Activated naive CD4-positive, alpha-beta T cell treated with anti-CD3 and anti-CD28 coated beads for 36 hours (primary cell): ENCODE measurements at regions not wholly inside any gene's neighbourhood (a gene's known extent, or its start where the extent isn't known, plus 50 kb on each side); places are given as distances from the start of the nearest gene placed in this dataset.

ENCODE experiments used
- CTCF ChIA-PET: fragments of 350-600 bp; sonication (Branson Sonifier 250); formaldehyde crosslinking; loops from one replicate; lab custom pipeline; 2021; ENCODE audit warnings: antibody characterized with exemption; lab: Charles Lee
- DNase-seq: peaks from one replicate; pipeline ENCODE4 v3.0.0-alpha.2; 2020
- H3K27ac Mint-ChIP-seq: one replicate; pipeline ENCODE4 v1.8.0; 2021; ENCODE audit warnings: mild to moderate bottlenecking, mixed read lengths
- H3K27me3 Mint-ChIP-seq: one replicate; pipeline ENCODE4 v1.8.0; 2021; ENCODE audit warnings: low read depth, mixed read lengths
- H3K36me3 Mint-ChIP-seq: one replicate; pipeline ENCODE4 v1.8.0; 2021; ENCODE audit warnings: low read depth, mixed read lengths
- H3K4me1 Mint-ChIP-seq: one replicate; pipeline ENCODE4 v1.8.0; 2021; ENCODE audit warnings: low read depth, mixed read lengths
- H3K4me3 Mint-ChIP-seq: one replicate; pipeline ENCODE4 v1.8.0; 2021; ENCODE audit warnings: mild to moderate bottlenecking, moderate library complexity, mixed read lengths
- H3K9me3 Mint-ChIP-seq: one replicate; pipeline ENCODE4 v1.8.0; 2021; ENCODE audit warnings: mixed read lengths
- intact Hi-C: fragments of 100-400 bp; cut with micrococcal nuclease; formaldehyde crosslinking; loops from one replicate; pipeline ENCODE4 v1.15.1; 2023

GRCh38 chr5:133735346-133735745 lies 123.0 kb upstream of the FSTL4 start:
- Mint-ChIP-seq H3K4me3 (no peak overlapping the region), H3K27ac (no peak overlapping the region), H3K36me3 (no peaks in the 10 kb centered on the region), H3K27me3 (peaks cover 2% of the 10 kb centered on the region), H3K4me1 (no peaks in the 10 kb centered on the region), H3K9me3 (no peaks in the 10 kb centered on the region)
- intact Hi-C loops = no loop called here
- CTCF ChIA-PET = no interaction called here
- DNase-seq = no peak

GRCh38 chr5:133734916-133735315 lies 122.6 kb upstream of the FSTL4 start:
- intact Hi-C loops = no loop called here
- H3K4me3 Mint-ChIP-seq = no peak overlapping the region
- no peaks in the 10 kb centered on the region for H3K9me3 Mint-ChIP-seq
- peaks cover 2% of the 10 kb centered on the region for H3K27me3 Mint-ChIP-seq
- no peaks in the 10 kb centered on the region for H3K4me1 Mint-ChIP-seq
- H3K27ac Mint-ChIP-seq = no peak overlapping the region
- no peaks in the 10 kb centered on the region for H3K36me3 Mint-ChIP-seq
- CTCF ChIA-PET = no interaction called here
- no peak for DNase-seq

GRCh38 chr5:133732536-133732935 lies 120.2 kb upstream of the FSTL4 start:
- no peaks in the 10 kb centered on the region for H3K4me1 Mint-ChIP-seq
- no peaks in the 10 kb centered on the region for H3K36me3 Mint-ChIP-seq
- intact Hi-C loops = no loop called here
- no peak overlapping the region for H3K27ac Mint-ChIP-seq
- no peak for DNase-seq
- no peak overlapping the region for H3K4me3 Mint-ChIP-seq
- CTCF ChIA-PET = no interaction called here
- no peaks in the 10 kb centered on the region for H3K9me3 Mint-ChIP-seq
- peaks cover 2% of the 10 kb centered on the region for H3K27me3 Mint-ChIP-seq

- intact Hi-C loops = no loop called here
- Mint-ChIP-seq H3K27me3 (peaks cover 2% of the 10 kb centered on the region), H3K4me3 (no peak overlapping the region), H3K27ac (no peak overlapping the region), H3K36me3 (no peaks in the 10 kb centered on the region), H3K4me1 (no peaks in the 10 kb centered on the region), H3K9me3 (no peaks in the 10 kb centered on the region)
- CTCF ChIA-PET = no interaction called here
- no peak for DNase-seq
These were observed 119.6 kb upstream of the FSTL4 start for GRCh38 chr5:133731951-133732350.

GRCh38 chr5:133730866-133731265 lies 118.5 kb upstream of the FSTL4 start:
- CTCF ChIA-PET = interaction anchor here (0.6 to 0.8 kb wide), 3 partner anchors 12 to 889 kb away, joined by 3 read pairs; no protein-coding TSS in a partner anchor
- Mint-ChIP-seq H3K36me3 (no peaks in the 10 kb centered on the region), H3K27ac (no peak overlapping the region)

GRCh38 chr5:133730346-133730745 lies 118.0 kb upstream of the FSTL4 start:
- intact Hi-C loops = no loop called here
- H3K27me3 Mint-ChIP-seq = peaks cover 5% of the 10 kb centered on the region
- no peaks in the 10 kb centered on the region for H3K36me3 Mint-ChIP-seq
- no peak for DNase-seq
- CTCF ChIA-PET = interaction anchor here (0.6 kb wide), 1 partner anchor 260 kb away, joined by 3 read pairs; no protein-coding TSS in a partner anchor
- H3K27ac Mint-ChIP-seq = no peak overlapping the region
- no peak overlapping the region for H3K4me3 Mint-ChIP-seq
- no peaks in the 10 kb centered on the region for H3K9me3 Mint-ChIP-seq
- H3K4me1 Mint-ChIP-seq = no peaks in the 10 kb centered on the region

More at GRCh38 chr5:133730866-133731265, 118.5 kb upstream of the FSTL4 start:
- Mint-ChIP-seq H3K27me3 (peaks cover 5% of the 10 kb centered on the region), H3K4me1 (no peaks in the 10 kb centered on the region), H3K4me3 (no peak overlapping the region), H3K9me3 (no peaks in the 10 kb centered on the region)
- DNase-seq = no peak
- intact Hi-C loops = no loop called here

GRCh38 chr5:133729800-133730199 lies 117.5 kb upstream of the FSTL4 start:
- DNase-seq = no peak
- intact Hi-C loops = no loop called here
- Mint-ChIP-seq H3K4me1 (no peaks in the 10 kb centered on the region), H3K4me3 (no peak overlapping the region), H3K9me3 (no peaks in the 10 kb centered on the region), H3K27ac (no peak overlapping the region), H3K27me3 (peaks cover 8% of the 10 kb centered on the region), H3K36me3 (no peaks in the 10 kb centered on the region)
- CTCF ChIA-PET = no interaction called here

- H3K27ac Mint-ChIP-seq = no peak overlapping the region
- peaks cover 8% of the 10 kb centered on the region for H3K27me3 Mint-ChIP-seq
- CTCF ChIA-PET = no interaction called here
These were observed 116.1 kb upstream of the FSTL4 start for GRCh38 chr5:133728475-133728874.

GRCh38 chr5:133727636-133728035 lies 115.3 kb upstream of the FSTL4 start:
- intact Hi-C loops = no loop called here
- Mint-ChIP-seq H3K4me3 (no peak overlapping the region), H3K27me3 (peaks cover 8% of the 10 kb centered on the region), H3K4me1 (no peaks in the 10 kb centered on the region), H3K9me3 (peaks cover 5% of the 10 kb centered on the region), H3K27ac (no peak overlapping the region), H3K36me3 (no peaks in the 10 kb centered on the region)
- CTCF ChIA-PET = interaction anchor here (0.6 kb wide), 1 partner anchor 312 kb away, joined by 4 read pairs; no protein-coding TSS in a partner anchor
- no peak for DNase-seq

More at GRCh38 chr5:133728475-133728874, 116.1 kb upstream of the FSTL4 start:
- intact Hi-C loops = no loop called here
- H3K4me1 Mint-ChIP-seq = no peaks in the 10 kb centered on the region
- DNase-seq = no peak
- no peaks in the 10 kb centered on the region for H3K9me3 Mint-ChIP-seq
- no peak overlapping the region for H3K4me3 Mint-ChIP-seq
- no peaks in the 10 kb centered on the region for H3K36me3 Mint-ChIP-seq

GRCh38 chr5:133723651-133724366 lies 111.5 kb upstream of the FSTL4 start:
- peaks cover 24% of the 10 kb centered on the region for H3K9me3 Mint-ChIP-seq
- no peak for DNase-seq
- no peak overlapping the region for H3K27ac Mint-ChIP-seq
- intact Hi-C loops = no loop called here
- H3K4me1 Mint-ChIP-seq = no peaks in the 10 kb centered on the region
- H3K36me3 Mint-ChIP-seq = no peaks in the 10 kb centered on the region
- H3K27me3 Mint-ChIP-seq = peaks cover 6% of the 10 kb centered on the region
- CTCF ChIA-PET = no interaction called here
- no peak overlapping the region for H3K4me3 Mint-ChIP-seq

GRCh38 chr5:133723126-133723525 lies 110.8 kb upstream of the FSTL4 start:
- no peaks in the 10 kb centered on the region for H3K4me1 Mint-ChIP-seq
- peaks cover 6% of the 10 kb centered on the region for H3K27me3 Mint-ChIP-seq
- H3K9me3 Mint-ChIP-seq = peaks cover 24% of the 10 kb centered on the region
- no peak overlapping the region for H3K27ac Mint-ChIP-seq
- H3K36me3 Mint-ChIP-seq = no peaks in the 10 kb centered on the region
- CTCF ChIA-PET = no interaction called here
- intact Hi-C loops = no loop called here
- H3K4me3 Mint-ChIP-seq = no peak overlapping the region
- no peak for DNase-seq

GRCh38 chr5:133721365-133721764 lies 109.0 kb upstream of the FSTL4 start:
- H3K36me3 Mint-ChIP-seq = no peaks in the 10 kb centered on the region
- H3K4me1 Mint-ChIP-seq = no peaks in the 10 kb centered on the region
- peaks cover 5% of the 10 kb centered on the region for H3K27me3 Mint-ChIP-seq
- no peak overlapping the region for H3K4me3 Mint-ChIP-seq
- intact Hi-C loops = no loop called here
- DNase-seq = no peak
- H3K9me3 Mint-ChIP-seq = peaks cover 24% of the 10 kb centered on the region
- CTCF ChIA-PET = no interaction called here
- H3K27ac Mint-ChIP-seq = no peak overlapping the region

GRCh38 chr5:133718457-133718856 lies 106.1 kb upstream of the FSTL4 start:
- CTCF ChIA-PET = no interaction called here
- Mint-ChIP-seq H3K27ac (no peak overlapping the region), H3K27me3 (peaks cover 2% of the 10 kb centered on the region), H3K4me1 (no peaks in the 10 kb centered on the region), H3K36me3 (no peaks in the 10 kb centered on the region), H3K4me3 (no peak overlapping the region), H3K9me3 (peaks cover 24% of the 10 kb centered on the region)
- DNase-seq = no peak
- intact Hi-C loops = no loop called here
